IMR-90 (cell line): ENCODE measurements at regions not wholly inside any gene's neighbourhood (a gene's known extent, or its start where the extent isn't known, plus 50 kb on each side); places are given as distances from the start of the nearest gene placed in this dataset.

Source experiments
- BHLHE40 ChIP-seq: fragments of 150-350 bp; IDR thresholded peaks from 2 replicates; pipeline ENCODE4 v1.6.1; 2016; ENCODE audit warnings: mild to moderate bottlenecking, low read depth, low read length
- CEBPB ChIP-seq: IDR thresholded peaks from 2 replicates; pipeline ENCODE4 v1.6.1; 2012; ENCODE audit warnings: low read depth, low read length, improper control_type of control experiment
- CTCF ChIP-seq: conservative IDR thresholded peaks from 2 replicates; pipeline ENCODE4 v1.5.1; 2012; ENCODE audit warnings: mild to moderate bottlenecking, low read depth, low read length, improper control_type of control experiment
- ELK1 ChIP-seq: fragments of 150-350 bp; IDR thresholded peaks from 2 replicates; pipeline ENCODE4 v1.6.1; 2016; ENCODE audit warnings: low read depth, mild to moderate bottlenecking, low read length, moderate library complexity, borderline replicate concordance
- MAFK ChIP-seq: IDR thresholded peaks from 2 replicates; pipeline ENCODE4 v1.6.1; 2012; ENCODE audit warnings: low read depth, low read length, improper control_type of control experiment
- MAZ ChIP-seq: IDR thresholded peaks from 2 replicates; pipeline ENCODE4 v1.6.1; 2012; ENCODE audit warnings: low read depth, mild to moderate bottlenecking, low read length, improper control_type of control experiment, moderate library complexity, borderline replicate concordance
- MXI1 ChIP-seq: IDR thresholded peaks from 2 replicates; pipeline ENCODE4 v1.6.1; 2012; ENCODE audit warnings: low read depth, mild to moderate bottlenecking, low read length, moderate library complexity, borderline replicate concordance
- POLR2A ChIP-seq: IDR thresholded peaks from 2 replicates; pipeline ENCODE4 v1.6.1; 2012; ENCODE audit warnings: mild to moderate bottlenecking, low read depth, low read length
- RCOR1 ChIP-seq: IDR thresholded peaks from 2 replicates; pipeline ENCODE4 v1.6.1; 2012; ENCODE audit warnings: mild to moderate bottlenecking, low read length, improper control_type of control experiment; ENCODE audit not compliant: insufficient replicate concordance
- SMC3 ChIP-seq: fragments of 150-350 bp; IDR thresholded peaks from 2 replicates; pipeline ENCODE4 v1.6.1; 2016; ENCODE audit warnings: low read depth, mild to moderate bottlenecking, antibody characterized with exemption, low read length, moderate library complexity

GRCh38 chr13:30077240-30077735 is 226.9 kb upstream of the UBL3 start:
- TF ChIP-seq POLR2A = no peak
- TF ChIP-seq CTCF = no peak
- no peak for TF ChIP-seq RCOR1
- TF ChIP-seq CEBPB = no peak
- no peak for TF ChIP-seq MAZ
- TF ChIP-seq MAFK = no peak
- TF ChIP-seq MXI1 = no peak
- no peak for TF ChIP-seq SMC3
- no peak for TF ChIP-seq ELK1
- TF ChIP-seq BHLHE40 = no peak
